ENCODE measurements at regions not wholly inside any gene's neighbourhood (a gene's known extent, or its start where the extent isn't known, plus 50 kb on each side); places are given as distances from the start of the nearest gene placed in this dataset.
"Not testable (repeated sequence)": the region's sequence is repeated elsewhere in the genome, so short reads cannot be mapped to it uniquely, and the experiment has no call there.

DNA sequence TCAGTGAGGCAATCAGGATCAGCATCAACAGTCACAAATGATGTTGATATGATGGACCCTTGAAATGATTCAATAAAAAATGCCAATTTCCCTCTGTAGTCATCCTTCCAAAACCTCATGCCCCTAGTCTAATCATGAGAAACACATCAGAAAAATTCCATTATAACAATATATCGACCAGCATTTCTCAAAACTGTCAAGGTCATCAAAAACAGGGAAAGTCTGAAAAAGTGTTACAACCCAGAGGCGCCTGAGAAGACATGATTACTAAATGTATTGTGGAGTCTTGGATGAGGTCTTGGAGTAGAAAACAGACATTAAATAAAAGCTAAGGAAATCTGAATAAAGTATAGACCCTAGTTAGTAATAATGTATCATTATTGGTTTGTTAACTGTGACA lies 133.8 kb downstream of the SLC35B3 start:
- intact Hi-C loops (cut with DNase I; ENCODE audit: low total_unique reads), result no loop called here
- ATAC-seq, result no peak
- in situ Hi-C loops (cut with MboI; ENCODE audit: low sequenced_read_pairs in 4 of 4), result no loop called here

DNA sequence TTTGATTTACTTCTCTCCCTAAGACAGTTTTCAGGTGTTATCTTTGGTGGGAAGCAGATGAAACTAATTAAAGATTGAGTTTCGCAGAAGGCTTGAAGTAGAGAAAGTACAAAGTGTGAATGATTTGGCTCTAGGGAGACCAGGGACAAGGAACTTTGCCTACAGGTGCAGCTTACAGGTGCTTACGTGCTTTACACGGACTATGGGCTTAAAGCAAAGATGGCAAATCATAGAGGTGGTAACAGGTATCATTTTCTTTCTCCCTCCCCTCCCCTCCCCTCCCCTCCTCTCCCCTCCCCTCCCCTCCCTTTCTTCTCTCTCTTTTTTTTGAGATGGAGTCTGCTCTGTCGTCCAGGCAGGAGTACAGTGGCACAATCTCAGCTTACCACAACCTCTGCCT lies 136.3 kb downstream of the SLC35B3 start:
- no peak for ATAC-seq
- H3K4me1 ChIP-seq, result no peaks in the 10 kb centered on the region
- in situ Hi-C loops (cut with MboI; ENCODE audit: low sequenced_read_pairs in 4 of 4) (no loop called here), intact Hi-C loops (cut with DNase I; ENCODE audit: low total_unique reads) (no loop called here)
- H3K36me3 ChIP-seq, result no peaks in the 10 kb centered on the region
- no peak for DNase-seq
- no peaks in the 10 kb centered on the region for H3K9me3 ChIP-seq
- TF ChIP-seq, protein P1, sequence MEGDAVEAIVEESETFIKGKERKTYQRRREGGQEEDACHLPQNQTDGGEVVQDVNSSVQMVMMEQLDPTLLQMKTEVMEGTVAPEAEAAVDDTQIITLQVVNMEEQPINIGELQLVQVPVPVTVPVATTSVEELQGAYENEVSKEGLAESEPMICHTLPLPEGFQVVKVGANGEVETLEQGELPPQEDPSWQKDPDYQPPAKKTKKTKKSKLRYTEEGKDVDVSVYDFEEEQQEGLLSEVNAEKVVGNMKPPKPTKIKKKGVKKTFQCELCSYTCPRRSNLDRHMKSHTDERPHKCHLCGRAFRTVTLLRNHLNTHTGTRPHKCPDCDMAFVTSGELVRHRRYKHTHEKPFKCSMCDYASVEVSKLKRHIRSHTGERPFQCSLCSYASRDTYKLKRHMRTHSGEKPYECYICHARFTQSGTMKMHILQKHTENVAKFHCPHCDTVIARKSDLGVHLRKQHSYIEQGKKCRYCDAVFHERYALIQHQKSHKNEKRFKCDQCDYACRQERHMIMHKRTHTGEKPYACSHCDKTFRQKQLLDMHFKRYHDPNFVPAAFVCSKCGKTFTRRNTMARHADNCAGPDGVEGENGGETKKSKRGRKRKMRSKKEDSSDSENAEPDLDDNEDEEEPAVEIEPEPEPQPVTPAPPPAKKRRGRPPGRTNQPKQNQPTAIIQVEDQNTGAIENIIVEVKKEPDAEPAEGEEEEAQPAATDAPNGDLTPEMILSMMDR (IDR thresholded peaks at IDR 0.05 in 4 of 5, conservative IDR thresholded peaks at IDR 0.05 in 1 of 5), result no peak
- no peak for TF ChIP-seq POLR2A (IDR thresholded peaks at IDR 0.05)
- H3K4me3 ChIP-seq, result no peak overlapping the region
- H3K27me3 ChIP-seq, result no peaks in the 10 kb centered on the region
- H3K27ac ChIP-seq, result no peak overlapping the region

More for the DNA sequence above, 133.8 kb downstream of the SLC35B3 start:
- no peaks in the 10 kb centered on the region for H3K4me1 ChIP-seq
- H3K36me3 ChIP-seq, result no peaks in the 10 kb centered on the region
- TF ChIP-seq, protein P1 (IDR thresholded peaks at IDR 0.05 in 4 of 5, conservative IDR thresholded peaks at IDR 0.05 in 1 of 5), result no peak
- TF ChIP-seq POLR2A (IDR thresholded peaks at IDR 0.05), result no peak
- DNase-seq, result no peak
- H3K9me3 ChIP-seq, result no peaks in the 10 kb centered on the region
- no peak overlapping the region for H3K4me3 ChIP-seq
- no peaks in the 10 kb centered on the region for H3K27me3 ChIP-seq
- no peak overlapping the region for H3K27ac ChIP-seq

DNA sequence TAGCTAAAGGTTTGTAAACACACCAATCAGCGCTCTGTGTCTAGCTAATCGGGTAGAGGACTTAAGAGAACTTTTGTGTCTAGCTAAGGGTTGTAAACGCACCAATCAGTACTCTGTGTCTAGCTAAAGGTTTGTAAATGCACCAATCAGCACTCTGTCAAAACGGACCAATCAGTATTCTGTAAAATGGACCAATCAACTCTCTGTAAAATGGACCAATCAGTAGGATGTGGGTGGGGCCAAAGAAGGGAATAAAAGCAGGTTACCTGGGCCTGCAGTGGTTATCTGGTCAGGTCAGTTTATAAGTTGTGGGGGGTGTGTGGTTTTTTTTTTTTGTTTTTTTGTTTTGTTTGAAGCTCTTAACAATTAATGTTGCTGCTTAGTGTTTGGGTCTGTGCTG lies 152.4 kb downstream of the SLC35B3 start:
- in situ Hi-C loops (cut with MboI; ENCODE audit: low sequenced_read_pairs in 4 of 4); H3K4me3 ChIP-seq; H3K9me3 ChIP-seq; H3K27me3 ChIP-seq; DNase-seq; H3K4me1 ChIP-seq; H3K27ac ChIP-seq; H3K36me3 ChIP-seq; ATAC-seq; intact Hi-C loops (cut with DNase I; ENCODE audit: low total_unique reads): not testable (repeated sequence)

DNA sequence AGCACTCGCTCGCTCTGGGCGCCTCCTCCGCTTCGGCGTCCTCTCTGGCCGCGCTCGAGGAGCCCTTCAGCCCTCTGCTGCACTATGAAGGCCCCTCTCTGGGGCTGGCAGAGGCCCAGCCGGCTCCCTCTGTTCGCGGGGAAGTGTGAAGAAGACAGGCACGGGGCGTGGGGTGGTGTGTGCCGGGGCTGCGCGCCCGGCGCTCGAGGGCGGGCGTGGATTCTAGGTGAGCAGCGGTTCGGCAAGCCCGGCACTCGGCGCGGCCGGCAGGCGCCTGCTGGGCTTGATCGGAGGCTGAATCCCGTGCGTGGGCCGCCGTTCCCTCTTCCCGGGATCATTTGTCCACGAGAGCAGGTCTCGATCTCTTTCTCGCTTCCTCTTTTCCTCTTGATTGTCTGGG lies 153.0 kb downstream of the SLC35B3 start:
- DNase-seq, result no peak
- no peaks in the 10 kb centered on the region for H3K27me3 ChIP-seq
- no peaks in the 10 kb centered on the region for H3K9me3 ChIP-seq
- H3K27ac ChIP-seq, result no peak overlapping the region
- no peaks in the 10 kb centered on the region for H3K36me3 ChIP-seq
- TF ChIP-seq, protein P1 (IDR thresholded peaks at IDR 0.05 in 4 of 5, conservative IDR thresholded peaks at IDR 0.05 in 1 of 5), result no peak
- no peak for TF ChIP-seq POLR2A (IDR thresholded peaks at IDR 0.05)
- intact Hi-C loops (cut with DNase I; ENCODE audit: low total_unique reads) (no loop called here), in situ Hi-C loops (cut with MboI; ENCODE audit: low sequenced_read_pairs in 4 of 4) (no loop called here)
- no peaks in the 10 kb centered on the region for H3K4me1 ChIP-seq
- no peak for ATAC-seq
- no peak overlapping the region for H3K4me3 ChIP-seq

DNA sequence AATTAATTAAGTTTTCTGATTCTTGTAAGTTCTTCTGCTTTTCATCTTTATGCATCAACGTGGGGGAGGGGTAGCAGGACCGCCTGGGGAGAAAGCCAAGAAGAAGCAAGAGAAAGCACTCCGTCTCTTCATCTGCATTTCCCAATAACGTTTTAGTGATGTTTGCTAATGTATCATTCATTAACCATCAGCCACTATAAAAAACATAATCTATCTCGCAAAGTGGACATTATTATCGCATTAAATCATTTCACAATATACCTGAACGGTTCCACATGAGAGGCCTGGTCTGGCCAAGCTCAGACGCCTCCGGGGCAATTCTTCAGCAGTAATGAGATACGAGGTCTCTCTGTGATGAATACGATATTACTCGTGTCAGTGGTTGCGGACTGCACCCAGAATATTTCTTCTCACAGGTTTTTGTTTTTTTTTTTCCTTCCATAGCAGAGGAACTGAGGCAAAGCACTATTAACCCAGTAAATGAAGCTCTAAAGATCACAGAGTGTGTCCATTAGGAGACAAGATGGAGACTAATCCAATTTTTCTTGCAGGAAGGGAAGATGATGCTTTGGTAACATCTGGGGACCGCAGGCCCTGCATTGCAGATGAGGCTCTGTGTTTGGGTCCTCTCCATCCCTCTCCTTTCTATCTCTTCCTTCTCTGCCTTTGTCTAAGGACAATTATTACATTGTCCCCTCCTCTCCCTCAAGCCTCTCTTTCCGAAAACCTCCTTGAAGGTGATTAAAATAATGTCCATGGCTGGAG lies 156.1 kb downstream of the SLC35B3 start:
- intact Hi-C loops (cut with DNase I; ENCODE audit: low total_unique reads), result no loop called here
- Histone ChIP-seq H3K9me3 (no peaks in the 10 kb centered on the region), H3K36me3 (no peaks in the 10 kb centered on the region), H3K4me3 (no peak overlapping the region), H3K27ac (no peak overlapping the region), H3K27me3 (no peaks in the 10 kb centered on the region), H3K4me1 (no peaks in the 10 kb centered on the region)
- no peak for TF ChIP-seq POLR2A (IDR thresholded peaks at IDR 0.05)
- TF ChIP-seq, protein P1 (IDR thresholded peaks at IDR 0.05 in 4 of 5, conservative IDR thresholded peaks at IDR 0.05 in 1 of 5), result no peak
- ATAC-seq (no peak), DNase-seq (no peak)
- in situ Hi-C loops (cut with MboI; ENCODE audit: low sequenced_read_pairs in 4 of 4), result no loop called here
